ENCODE measurements at regions not wholly inside any gene's neighbourhood (a gene's known extent, or its start where the extent isn't known, plus 50 kb on each side); places are given as distances from the start of the nearest gene placed in this dataset.

GRCh38 chr4:58188316-58188715, 1078.1 kb upstream of the IGFBP7 start:
- DNase-seq = no peak

- DNase-seq = no peak
Observed at GRCh38 chr4:58175024-58175423, 1064.8 kb upstream of the IGFBP7 start.

- peak; percentile 40 for DNase-seq
Observed at GRCh38 chr4:58166490-58166889, 1056.3 kb upstream of the IGFBP7 start.

- DNase-seq = no peak
Observed at GRCh38 chr4:58163156-58163555, 1053.0 kb upstream of the IGFBP7 start.

- no peak for DNase-seq
Observed at GRCh38 chr4:58149404-58150085, 1039.4 kb upstream of the IGFBP7 start.

GRCh38 chr4:58144721-58145120, 1034.5 kb upstream of the IGFBP7 start:
- DNase-seq = no peak

- DNase-seq = peak; percentile 23
Observed at GRCh38 chr4:58138786-58139668, 1028.8 kb upstream of the IGFBP7 start.

- no peak for DNase-seq
Observed at GRCh38 chr4:58136604-58137003, 1026.4 kb upstream of the IGFBP7 start.

GRCh38 chr4:58127680-58128079, 1017.5 kb upstream of the IGFBP7 start:
- DNase-seq = no peak

- no peak for DNase-seq
Observed at GRCh38 chr4:58119298-58119697, 1009.1 kb upstream of the IGFBP7 start.

- no peak for DNase-seq
Observed at GRCh38 chr4:58113126-58113525, 1002.9 kb upstream of the IGFBP7 start.

- no peak for DNase-seq
Observed at GRCh38 chr4:58111818-58112217, 1001.6 kb upstream of the IGFBP7 start.

- DNase-seq = no peak
Observed at GRCh38 chr4:58093352-58093751, 983.2 kb upstream of the IGFBP7 start.

- no peak for DNase-seq
Observed at GRCh38 chr4:58090539-58090938, 980.4 kb upstream of the IGFBP7 start.

- DNase-seq = no peak
Observed at GRCh38 chr4:58081356-58081755, 971.2 kb upstream of the IGFBP7 start.

GRCh38 chr4:58075724-58076123, 965.5 kb upstream of the IGFBP7 start:
- no peak for DNase-seq

GRCh38 chr4:58074382-58074781, 964.2 kb upstream of the IGFBP7 start:
- DNase-seq = no peak

- DNase-seq = no peak
Observed at GRCh38 chr4:58070726-58071125, 960.5 kb upstream of the IGFBP7 start.

- DNase-seq = no peak
Observed at GRCh38 chr4:58064653-58065052, 954.5 kb upstream of the IGFBP7 start.

- DNase-seq = no peak
Observed at GRCh38 chr4:58063404-58064160, 953.4 kb upstream of the IGFBP7 start.

GRCh38 chr4:58061967-58062366, 951.8 kb upstream of the IGFBP7 start:
- no peak for DNase-seq

GRCh38 chr4:58050439-58050838, 940.3 kb upstream of the IGFBP7 start:
- no peak for DNase-seq

GRCh38 chr4:58048491-58048890, 938.3 kb upstream of the IGFBP7 start:
- no peak for DNase-seq

- no peak for DNase-seq
Observed at GRCh38 chr4:58042176-58042575, 932.0 kb upstream of the IGFBP7 start.

Measured in NCI-H1092 treated with DMSO at 0.1 percent for 48 hours (cell line).